ENCODE measurements at regions not wholly inside any gene's neighbourhood (a gene's known extent, or its start where the extent isn't known, plus 50 kb on each side); places are given as distances from the start of the nearest gene placed in this dataset.
A peak's percentile ranks its signal among the peaks of the same experiment; 100 is the strongest.

DNA sequence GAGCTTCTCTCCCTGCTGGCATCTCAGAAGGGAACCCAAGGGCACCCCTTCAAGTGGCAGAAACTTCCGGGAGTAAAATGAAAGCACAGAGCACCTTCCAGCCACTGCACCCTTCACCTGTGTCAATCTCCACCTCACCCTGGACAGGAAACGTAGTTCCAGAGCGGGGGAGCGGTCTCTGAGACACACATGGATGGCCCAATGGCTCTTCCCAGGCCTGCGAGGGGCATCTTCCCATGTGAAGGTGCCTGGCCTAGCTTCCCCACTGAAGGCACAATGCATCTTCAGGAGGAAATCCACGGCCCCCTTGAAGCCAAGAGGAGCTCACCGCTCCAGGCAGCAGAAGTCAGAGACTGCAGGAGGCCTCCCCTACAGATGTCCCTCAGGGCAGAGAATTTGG is 234.2 kb downstream of the BRD1 start:
- Histone ChIP-seq H3K9me3 (peaks cover 0 to 3% (median 0%) of the 10 kb centered on the region in 4 donors), H3K4me1 (no peaks in the 10 kb centered on the region), H3K36me3 (no peaks in the 10 kb centered on the region), H3K27me3 (no peaks in the 10 kb centered on the region), H3K27ac (no peak overlapping the region), H3K4me3 (no peak overlapping the region)
- 63 to 94% methylated on average over 7 of the region's 7 CpGs for WGBS, 2 donors
- DNase-seq: no peak
- intact Hi-C loops (cut with DNase I): no loop called here
- no peak for TF ChIP-seq POLR2AphosphoS5 (IDR thresholded peaks at IDR 0.05)
- TF ChIP-seq, protein P1, sequence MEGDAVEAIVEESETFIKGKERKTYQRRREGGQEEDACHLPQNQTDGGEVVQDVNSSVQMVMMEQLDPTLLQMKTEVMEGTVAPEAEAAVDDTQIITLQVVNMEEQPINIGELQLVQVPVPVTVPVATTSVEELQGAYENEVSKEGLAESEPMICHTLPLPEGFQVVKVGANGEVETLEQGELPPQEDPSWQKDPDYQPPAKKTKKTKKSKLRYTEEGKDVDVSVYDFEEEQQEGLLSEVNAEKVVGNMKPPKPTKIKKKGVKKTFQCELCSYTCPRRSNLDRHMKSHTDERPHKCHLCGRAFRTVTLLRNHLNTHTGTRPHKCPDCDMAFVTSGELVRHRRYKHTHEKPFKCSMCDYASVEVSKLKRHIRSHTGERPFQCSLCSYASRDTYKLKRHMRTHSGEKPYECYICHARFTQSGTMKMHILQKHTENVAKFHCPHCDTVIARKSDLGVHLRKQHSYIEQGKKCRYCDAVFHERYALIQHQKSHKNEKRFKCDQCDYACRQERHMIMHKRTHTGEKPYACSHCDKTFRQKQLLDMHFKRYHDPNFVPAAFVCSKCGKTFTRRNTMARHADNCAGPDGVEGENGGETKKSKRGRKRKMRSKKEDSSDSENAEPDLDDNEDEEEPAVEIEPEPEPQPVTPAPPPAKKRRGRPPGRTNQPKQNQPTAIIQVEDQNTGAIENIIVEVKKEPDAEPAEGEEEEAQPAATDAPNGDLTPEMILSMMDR (IDR thresholded peaks at IDR 0.05): no peak
- TF ChIP-seq POLR2A (IDR thresholded peaks at IDR 0.05): no peak
- no peak for TF ChIP-seq EP300 (IDR thresholded peaks at IDR 0.05)

DNA sequence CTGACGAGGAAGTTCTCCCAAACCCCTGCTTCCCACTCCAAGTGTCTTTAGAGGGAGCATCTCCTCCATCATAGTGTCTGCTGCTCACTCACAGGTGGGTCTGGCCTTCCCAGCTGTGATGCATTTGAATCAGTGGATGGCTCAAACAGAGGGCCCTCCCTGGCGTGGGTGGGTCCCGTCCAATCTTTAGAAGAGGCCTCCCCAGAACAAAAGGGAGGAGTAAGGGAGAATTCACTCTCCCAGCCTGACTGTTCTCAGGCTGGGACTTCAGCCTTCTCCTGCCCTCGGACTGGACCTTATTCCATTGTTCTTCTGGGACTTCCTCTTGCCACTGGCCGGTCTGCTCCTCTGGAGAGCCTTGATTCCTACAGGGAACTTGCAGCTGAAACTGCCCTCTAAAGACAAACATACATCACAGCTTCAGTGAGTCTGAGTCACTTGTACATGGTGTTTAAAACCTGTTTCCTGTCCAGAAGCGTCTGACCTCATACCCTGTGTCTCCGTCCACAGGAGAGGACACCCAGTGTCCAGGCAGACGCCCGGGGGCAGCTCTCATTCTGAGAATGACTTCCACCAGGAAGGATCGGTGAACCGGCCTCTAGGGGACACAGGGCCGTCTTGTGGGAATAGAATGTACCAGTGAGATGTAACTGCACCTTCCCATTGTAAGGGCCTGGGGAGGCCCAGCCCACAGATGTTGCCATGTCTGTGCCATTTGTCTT is 234.7 kb downstream of the BRD1 start:
- Histone ChIP-seq H3K27me3 (no peaks in the 10 kb centered on the region), H3K9me3 (peaks cover 0 to 3% (median 0%) of the 10 kb centered on the region in 4 donors), H3K27ac (no peak overlapping the region), H3K4me3 (no peak overlapping the region), H3K36me3 (no peaks in the 10 kb centered on the region), H3K4me1 (no peaks in the 10 kb centered on the region)
- 66 to 81% methylated on average over 12 of the region's 12 CpGs for WGBS, 2 donors
- peak; percentile 40 for DNase-seq
- intact Hi-C loops (cut with DNase I): no loop called here
- TF ChIP-seq POLR2A (IDR thresholded peaks at IDR 0.05): no peak
- no peak for TF ChIP-seq EP300 (IDR thresholded peaks at IDR 0.05)
- no peak for TF ChIP-seq POLR2AphosphoS5 (IDR thresholded peaks at IDR 0.05)

DNA sequence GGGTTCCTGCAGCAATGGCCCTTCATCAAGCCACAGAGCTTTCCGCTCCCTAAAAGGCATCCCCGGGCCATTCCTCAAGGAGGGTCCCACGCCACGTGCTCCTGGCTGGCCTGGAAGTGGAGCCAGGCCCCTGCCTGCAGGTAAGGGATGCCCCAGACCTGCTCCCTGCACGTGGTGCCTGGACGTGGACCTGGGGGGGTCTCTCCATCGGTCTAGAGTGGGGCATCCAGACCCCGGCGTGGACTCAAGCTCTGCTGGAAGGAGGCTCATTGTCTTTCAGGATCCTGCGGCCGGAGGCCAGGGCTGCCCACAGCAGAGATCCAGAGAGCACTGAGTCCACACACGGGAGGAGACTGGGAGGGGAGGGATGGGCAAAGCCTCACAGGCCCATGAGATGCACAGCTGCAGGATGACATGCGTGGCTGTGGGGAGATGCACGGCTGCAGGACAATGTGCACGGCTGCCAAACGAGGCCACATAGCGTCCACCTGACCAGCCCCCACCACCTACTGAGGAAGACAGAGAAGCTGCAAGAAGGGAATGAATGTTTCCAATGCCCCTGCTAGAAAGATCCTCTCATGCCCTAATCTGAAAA is 236.7 kb downstream of the BRD1 start:
- no peak overlapping the region for H3K4me3 ChIP-seq
- no peaks in the 10 kb centered on the region for H3K27me3 ChIP-seq
- TF ChIP-seq, protein P1 (IDR thresholded peaks at IDR 0.05): no peak
- no peak for TF ChIP-seq POLR2A (IDR thresholded peaks at IDR 0.05)
- no peak for TF ChIP-seq POLR2AphosphoS5 (IDR thresholded peaks at IDR 0.05)
- no peak for TF ChIP-seq EP300 (IDR thresholded peaks at IDR 0.05)
- 77 to 86% methylated on average over 17 of the region's 17 CpGs for WGBS, 2 donors
- H3K36me3 ChIP-seq: no peaks in the 10 kb centered on the region
- H3K9me3 ChIP-seq: peaks cover 0 to 3% (median 0%) of the 10 kb centered on the region in 4 donors
- no peaks in the 10 kb centered on the region for H3K4me1 ChIP-seq
- H3K27ac ChIP-seq: no peak overlapping the region
- peak; percentile 55 for DNase-seq
- intact Hi-C loops (cut with DNase I): no loop called here

DNA sequence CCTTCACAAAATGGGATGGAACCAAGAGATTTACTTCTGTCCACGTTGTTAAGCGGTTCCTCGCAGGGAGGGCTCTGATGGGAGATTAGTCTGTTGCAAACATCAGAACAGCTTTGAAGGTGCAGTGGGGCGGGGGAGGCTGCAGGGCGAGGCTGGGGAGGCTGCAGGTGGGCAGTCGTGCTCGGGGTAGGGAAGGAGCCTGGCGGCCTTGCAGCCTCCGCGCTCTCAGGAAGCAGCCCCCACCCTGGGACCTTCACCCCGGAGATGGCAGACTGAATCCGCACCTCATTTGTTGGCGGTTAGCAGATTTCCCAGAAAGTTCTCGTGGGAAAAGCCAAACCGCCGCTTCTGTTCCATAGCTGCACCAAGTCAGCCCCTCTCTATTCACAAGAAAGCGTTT is 237.3 kb downstream of the BRD1 start:
- DNase-seq: peak; percentile 44
- no peaks in the 10 kb centered on the region for H3K27me3 ChIP-seq
- H3K36me3 ChIP-seq: no peaks in the 10 kb centered on the region
- TF ChIP-seq EP300 (IDR thresholded peaks at IDR 0.05) (no peak), POLR2AphosphoS5 (IDR thresholded peaks at IDR 0.05) (no peak), POLR2A (IDR thresholded peaks at IDR 0.05) (no peak)
- TF ChIP-seq, protein P1 (IDR thresholded peaks at IDR 0.05): no peak
- 85 to 88% methylated on average over 17 of the region's 17 CpGs for WGBS, 2 donors
- intact Hi-C loops (cut with DNase I): no loop called here
- H3K9me3 ChIP-seq: peaks cover 0 to 3% (median 0%) of the 10 kb centered on the region in 4 donors
- H3K4me3 ChIP-seq: no peak overlapping the region
- H3K27ac ChIP-seq: no peak overlapping the region
- no peaks in the 10 kb centered on the region for H3K4me1 ChIP-seq

DNA sequence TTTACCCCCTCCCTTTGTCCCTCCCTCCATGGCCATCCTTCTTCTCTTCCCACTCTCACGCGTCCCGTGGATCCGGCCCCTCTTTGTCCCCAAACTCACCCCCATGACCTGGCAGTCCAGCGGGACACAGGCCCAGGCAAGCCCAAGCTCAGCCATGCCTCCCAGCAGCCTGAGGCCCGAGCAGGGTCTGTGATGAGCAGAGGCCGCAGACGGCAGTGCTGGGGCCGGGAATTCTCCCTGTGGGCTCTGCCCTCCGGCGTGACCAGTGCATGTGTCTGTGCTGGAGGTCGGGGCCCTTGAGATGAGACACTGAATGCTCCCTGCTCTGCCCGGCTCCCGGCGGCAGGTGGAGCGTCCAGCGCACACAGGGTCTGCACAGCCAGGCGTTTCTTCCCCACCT is 237.9 kb downstream of the BRD1 start:
- H3K9me3 ChIP-seq: no peaks in the 10 kb centered on the region
- no peak overlapping the region for H3K27ac ChIP-seq
- no peaks in the 10 kb centered on the region for H3K4me1 ChIP-seq
- no peaks in the 10 kb centered on the region for H3K27me3 ChIP-seq
- intact Hi-C loops (cut with DNase I): no loop called here
- no peaks in the 10 kb centered on the region for H3K36me3 ChIP-seq
- no peak overlapping the region for H3K4me3 ChIP-seq
- WGBS, 2 donors: 87 to 93% methylated on average over 18 of the region's 18 CpGs
- peak; percentile 47 for DNase-seq
- TF ChIP-seq POLR2A (IDR thresholded peaks at IDR 0.05): no peak
- TF ChIP-seq, protein P1 (IDR thresholded peaks at IDR 0.05): no peak
- TF ChIP-seq POLR2AphosphoS5 (IDR thresholded peaks at IDR 0.05): no peak
- TF ChIP-seq EP300 (IDR thresholded peaks at IDR 0.05): no peak
